ENCODE measurements at regions not wholly inside any gene's neighbourhood (a gene's known extent, or its start where the extent isn't known, plus 50 kb on each side); places are given as distances from the start of the nearest gene placed in this dataset.

DNA sequence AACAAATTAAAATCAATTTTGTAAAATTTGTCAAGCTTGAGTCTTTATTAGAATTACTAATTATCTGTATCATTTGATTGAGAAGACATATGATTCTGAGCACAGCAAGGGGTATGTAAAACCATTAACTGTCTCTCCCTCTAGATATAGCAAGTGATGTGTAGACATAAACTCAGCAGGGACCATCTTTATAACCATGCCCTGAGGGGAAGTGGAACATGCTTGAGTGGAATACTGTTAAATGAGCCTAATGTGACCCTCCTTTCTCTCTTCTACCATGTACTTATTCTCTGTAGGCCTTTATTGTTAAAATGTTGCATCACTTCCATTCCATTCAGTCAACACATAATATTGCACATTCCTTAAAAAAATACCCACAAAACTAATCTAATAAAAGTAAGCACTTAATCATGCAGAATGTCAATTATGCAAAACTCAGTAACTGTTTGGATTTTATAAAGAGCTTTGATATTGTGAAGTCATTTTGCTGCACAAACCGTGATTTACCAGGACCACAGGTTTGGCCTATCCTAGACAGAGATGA, 896.6 kb upstream of the MANEA start:
- Histone ChIP-seq H3K27ac (ENCODE audit: control insufficient read depth, insufficient read depth, low read length) (no peak overlapping the region), H3K36me3 (ENCODE audit: control insufficient read depth in 2 of 2, extremely low read depth in 1 of 2, insufficient read depth in 2 of 2, low read length in 2 of 2) (no peaks in the 10 kb centered on the region), H3K4me3 (ENCODE audit: control insufficient read depth in 2 of 3, extremely low read depth in 1 of 3, insufficient read depth in 2 of 3, low read depth in 1 of 3, low read length in 3 of 3) (no peak overlapping the region), H3K9me1 (ENCODE audit: control insufficient read depth, extremely low read depth, insufficient read depth, low read length) (no peaks in the 10 kb centered on the region), H3K27me3 (ENCODE audit: control insufficient read depth, extremely low read depth, insufficient read depth, low read length) (no peaks in the 10 kb centered on the region), H4K20me1 (ENCODE audit: control insufficient read depth, extremely low read depth, insufficient read depth, low read length) (no peaks in the 10 kb centered on the region), H3K79me2 (ENCODE audit: control insufficient read depth, insufficient read depth, low read length) (no peaks in the 10 kb centered on the region), H2AFZ (ENCODE audit: control insufficient read depth, low read length) (no peak overlapping the region), H3K4me1 (ENCODE audit: control insufficient read depth, extremely low read depth, insufficient read depth, low read length) (peaks cover 4% of the 10 kb centered on the region), H3K4me2 (ENCODE audit: control insufficient read depth, extremely low read depth, insufficient read depth, low read depth, low read length) (no peak overlapping the region), H3K9ac (ENCODE audit: control insufficient read depth, extremely low read depth, insufficient read depth, low read length) (no peak overlapping the region), H3K9me3 (ENCODE audit: control insufficient read depth, low read depth, low read length) (no peaks in the 10 kb centered on the region)
- DNase-seq (ENCODE audit: low read depth, low spot score) (no peak), FAIRE-seq (no peak)
- dilution Hi-C loops (cut with MboI; ENCODE audit: extremely low pct_ligation_motif_present, low sequenced_read_pairs): no loop called here
- TF ChIP-seq, protein P1, sequence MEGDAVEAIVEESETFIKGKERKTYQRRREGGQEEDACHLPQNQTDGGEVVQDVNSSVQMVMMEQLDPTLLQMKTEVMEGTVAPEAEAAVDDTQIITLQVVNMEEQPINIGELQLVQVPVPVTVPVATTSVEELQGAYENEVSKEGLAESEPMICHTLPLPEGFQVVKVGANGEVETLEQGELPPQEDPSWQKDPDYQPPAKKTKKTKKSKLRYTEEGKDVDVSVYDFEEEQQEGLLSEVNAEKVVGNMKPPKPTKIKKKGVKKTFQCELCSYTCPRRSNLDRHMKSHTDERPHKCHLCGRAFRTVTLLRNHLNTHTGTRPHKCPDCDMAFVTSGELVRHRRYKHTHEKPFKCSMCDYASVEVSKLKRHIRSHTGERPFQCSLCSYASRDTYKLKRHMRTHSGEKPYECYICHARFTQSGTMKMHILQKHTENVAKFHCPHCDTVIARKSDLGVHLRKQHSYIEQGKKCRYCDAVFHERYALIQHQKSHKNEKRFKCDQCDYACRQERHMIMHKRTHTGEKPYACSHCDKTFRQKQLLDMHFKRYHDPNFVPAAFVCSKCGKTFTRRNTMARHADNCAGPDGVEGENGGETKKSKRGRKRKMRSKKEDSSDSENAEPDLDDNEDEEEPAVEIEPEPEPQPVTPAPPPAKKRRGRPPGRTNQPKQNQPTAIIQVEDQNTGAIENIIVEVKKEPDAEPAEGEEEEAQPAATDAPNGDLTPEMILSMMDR (optimal IDR thresholded peaks at IDR 0.05 in 1 of 3, IDR thresholded peaks at IDR 0.05 in 1 of 3, conservative IDR thresholded peaks at IDR 0.05 in 1 of 3; ENCODE audit: extremely low read depth in 1 of 3, insufficient read depth in 2 of 3, low read length in 3 of 3): no peak
- no peak for TF ChIP-seq EZH2 (IDR thresholded peaks at IDR 0.05; ENCODE audit: low read length)

DNA sequence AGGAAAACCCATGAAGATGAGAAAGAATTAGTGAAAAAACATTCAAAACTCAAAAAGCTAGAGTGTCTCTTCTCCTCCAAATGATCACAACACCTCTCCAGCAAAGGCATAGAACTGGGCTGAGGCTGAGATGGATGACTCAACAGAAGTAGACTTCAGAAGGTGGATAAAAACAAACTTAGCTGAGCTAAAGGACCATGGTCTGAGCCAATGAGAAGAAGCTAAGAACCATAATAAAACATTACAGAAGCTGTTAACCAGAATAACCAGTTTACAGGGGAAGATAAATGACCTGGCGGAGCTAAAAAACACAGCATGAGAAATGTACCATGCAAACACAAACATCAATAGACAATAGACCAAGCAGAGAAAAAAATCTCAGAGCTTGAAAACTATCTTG, 904.1 kb upstream of the MANEA start:
- H3K9ac ChIP-seq (ENCODE audit: control insufficient read depth, extremely low read depth, insufficient read depth, low read length): no peak overlapping the region
- no peaks in the 10 kb centered on the region for H3K79me2 ChIP-seq (ENCODE audit: control insufficient read depth, insufficient read depth, low read length)
- H3K36me3 ChIP-seq (ENCODE audit: control insufficient read depth in 2 of 2, extremely low read depth in 1 of 2, insufficient read depth in 2 of 2, low read length in 2 of 2): no peaks in the 10 kb centered on the region
- no peaks in the 10 kb centered on the region for H4K20me1 ChIP-seq (ENCODE audit: control insufficient read depth, extremely low read depth, insufficient read depth, low read length)
- no peak overlapping the region for H3K27ac ChIP-seq (ENCODE audit: control insufficient read depth, insufficient read depth, low read length)
- no peaks in the 10 kb centered on the region for H3K9me3 ChIP-seq (ENCODE audit: control insufficient read depth, low read depth, low read length)
- DNase-seq (ENCODE audit: low read depth, low spot score) (no peak), FAIRE-seq (no peak)
- no peak overlapping the region for H2AFZ ChIP-seq (ENCODE audit: control insufficient read depth, low read length)
- no peak for TF ChIP-seq EZH2 (IDR thresholded peaks at IDR 0.05; ENCODE audit: low read length)
- TF ChIP-seq, protein P1 (optimal IDR thresholded peaks at IDR 0.05 in 1 of 3, IDR thresholded peaks at IDR 0.05 in 1 of 3, conservative IDR thresholded peaks at IDR 0.05 in 1 of 3; ENCODE audit: extremely low read depth in 1 of 3, insufficient read depth in 2 of 3, low read length in 3 of 3): no peak
- no peaks in the 10 kb centered on the region for H3K27me3 ChIP-seq (ENCODE audit: control insufficient read depth, extremely low read depth, insufficient read depth, low read length)
- no peak overlapping the region for H3K4me2 ChIP-seq (ENCODE audit: control insufficient read depth, extremely low read depth, insufficient read depth, low read depth, low read length)
- dilution Hi-C loops (cut with MboI; ENCODE audit: extremely low pct_ligation_motif_present, low sequenced_read_pairs): no loop called here
- H3K9me1 ChIP-seq (ENCODE audit: control insufficient read depth, extremely low read depth, insufficient read depth, low read length): no peaks in the 10 kb centered on the region
- H3K4me1 ChIP-seq (ENCODE audit: control insufficient read depth, extremely low read depth, insufficient read depth, low read length): no peaks in the 10 kb centered on the region
- H3K4me3 ChIP-seq (ENCODE audit: control insufficient read depth in 2 of 3, extremely low read depth in 1 of 3, insufficient read depth in 2 of 3, low read depth in 1 of 3, low read length in 3 of 3): no peak overlapping the region
